NCI-H128 (cell line): ENCODE measurements at regions not wholly inside any gene's neighbourhood (a gene's known extent, or its start where the extent isn't known, plus 50 kb on each side); places are given as distances from the start of the nearest gene placed in this dataset.
"Not testable (repeated sequence)": the region's sequence is repeated elsewhere in the genome, so short reads cannot be mapped to it uniquely, and the experiment has no call there.

ENCODE experiments used
- DNase-seq: peaks from one replicate; lab custom pipeline; 2025; ENCODE audit not compliant: unreplicated experiment; lab: John Stamatoyannopoulos, UW

DNA sequence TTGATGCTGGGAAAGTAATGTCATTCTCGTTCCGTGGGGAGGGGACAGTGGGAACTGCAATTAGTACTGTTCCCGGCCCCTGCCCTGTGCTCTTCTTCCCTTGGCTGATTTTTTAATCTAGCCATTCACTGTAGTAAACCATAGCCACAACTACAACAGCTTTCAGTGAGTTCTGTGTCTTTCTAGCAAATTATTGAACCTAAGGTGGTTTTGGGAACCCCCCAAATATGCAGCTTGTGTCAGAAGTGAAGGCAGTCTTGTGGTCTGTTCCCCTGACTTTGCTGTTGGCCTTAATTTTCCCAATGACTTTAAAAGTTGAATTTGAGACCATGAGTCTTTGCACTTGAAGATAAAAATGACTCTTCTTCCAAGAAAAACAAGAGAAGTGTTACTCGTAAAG lies 114.3 kb upstream of the ETV6 start:
- DNase-seq = no peak

DNA sequence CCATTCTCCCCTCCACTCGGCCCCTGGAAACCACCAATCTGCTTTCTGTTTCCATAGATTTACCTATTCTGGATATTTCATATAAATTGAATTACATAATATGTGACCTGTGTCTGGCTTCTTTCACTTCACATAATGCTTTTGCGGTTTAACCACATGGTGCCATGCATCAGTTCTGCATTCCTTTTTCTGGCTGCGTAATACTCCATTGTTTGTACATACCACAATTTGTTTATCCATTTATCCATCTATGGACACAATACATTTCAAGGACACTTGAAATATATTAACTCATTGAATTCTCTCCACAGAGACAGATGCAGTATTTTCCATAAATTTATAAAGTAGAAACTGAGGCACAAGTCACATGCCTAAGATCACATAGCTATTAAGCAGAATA lies 110.3 kb upstream of the ETV6 start:
- DNase-seq = no peak

DNA sequence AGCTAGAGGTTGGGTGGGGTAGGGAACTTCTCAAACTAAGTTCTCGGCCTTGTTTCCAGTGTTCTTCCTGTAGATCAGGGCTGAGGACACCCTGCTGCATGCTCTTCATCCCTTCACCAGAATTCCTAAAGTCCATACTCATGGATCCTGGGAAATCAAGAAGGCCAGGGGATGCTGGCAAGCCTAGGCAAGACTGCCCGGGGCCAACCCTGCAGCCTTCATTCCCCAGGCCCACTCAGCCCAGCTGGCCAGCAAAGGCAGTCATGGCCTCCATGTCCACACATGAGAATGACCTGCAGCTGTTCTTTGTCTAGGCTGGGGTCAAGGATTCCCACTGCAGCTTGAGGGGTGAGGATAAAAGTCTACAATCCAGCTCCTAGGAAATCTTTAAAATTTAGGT lies 109.3 kb upstream of the ETV6 start:
- DNase-seq = no peak

DNA sequence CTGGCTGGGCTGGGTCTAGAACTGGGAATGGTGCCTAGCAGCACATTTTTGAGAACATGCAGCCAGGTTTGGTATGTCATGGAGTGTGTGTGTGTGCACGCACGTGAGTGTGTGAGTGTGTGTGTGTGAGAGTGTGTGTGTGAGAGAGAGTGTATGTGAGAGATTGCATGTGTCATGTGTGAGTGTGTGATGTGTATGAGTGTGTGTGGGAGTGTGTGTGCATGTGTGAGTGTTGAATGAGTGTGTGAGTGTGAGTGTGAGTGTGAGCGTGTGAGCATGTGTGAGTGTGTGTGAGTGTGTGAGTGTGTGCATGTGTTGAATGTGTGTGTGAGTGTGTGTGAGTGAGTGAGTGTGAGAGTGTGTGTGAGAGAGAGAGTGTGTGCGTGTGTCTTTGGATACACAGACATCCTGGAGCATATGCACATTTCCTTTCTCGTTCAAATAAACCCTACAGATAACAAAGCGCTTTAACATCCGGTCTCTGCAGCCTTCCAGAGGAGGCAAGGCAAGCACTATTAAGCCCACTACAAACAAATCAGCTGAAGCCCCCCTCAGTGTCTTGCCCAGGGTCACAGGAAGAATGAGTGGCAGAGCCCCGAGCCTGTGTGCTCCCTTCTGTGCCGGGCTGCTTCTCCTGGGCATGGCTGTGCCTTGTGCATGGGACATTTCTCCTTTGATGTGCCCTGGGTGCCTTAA lies 108.7 kb upstream of the ETV6 start:
- DNase-seq = no peak

DNA sequence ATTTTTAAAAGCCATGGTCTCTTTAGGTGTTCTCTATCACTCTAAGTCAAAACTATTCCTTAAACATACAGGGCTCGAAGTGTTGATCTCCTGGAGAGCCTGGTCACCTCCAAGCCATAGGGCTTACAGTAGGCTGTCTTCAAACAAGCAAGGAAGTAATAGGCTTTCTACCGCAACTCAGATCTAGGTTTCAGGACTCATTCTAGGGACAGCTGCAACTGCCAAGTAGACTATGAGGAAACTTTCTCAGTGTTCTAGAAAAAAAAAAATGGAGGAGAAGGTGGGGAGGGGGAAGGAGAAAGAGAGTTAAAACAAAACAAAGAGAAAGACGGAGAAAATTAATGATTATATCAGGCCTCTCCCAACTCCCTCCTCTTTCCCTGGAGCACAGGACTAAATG lies 106.9 kb upstream of the ETV6 start:
- DNase-seq = no peak

DNA sequence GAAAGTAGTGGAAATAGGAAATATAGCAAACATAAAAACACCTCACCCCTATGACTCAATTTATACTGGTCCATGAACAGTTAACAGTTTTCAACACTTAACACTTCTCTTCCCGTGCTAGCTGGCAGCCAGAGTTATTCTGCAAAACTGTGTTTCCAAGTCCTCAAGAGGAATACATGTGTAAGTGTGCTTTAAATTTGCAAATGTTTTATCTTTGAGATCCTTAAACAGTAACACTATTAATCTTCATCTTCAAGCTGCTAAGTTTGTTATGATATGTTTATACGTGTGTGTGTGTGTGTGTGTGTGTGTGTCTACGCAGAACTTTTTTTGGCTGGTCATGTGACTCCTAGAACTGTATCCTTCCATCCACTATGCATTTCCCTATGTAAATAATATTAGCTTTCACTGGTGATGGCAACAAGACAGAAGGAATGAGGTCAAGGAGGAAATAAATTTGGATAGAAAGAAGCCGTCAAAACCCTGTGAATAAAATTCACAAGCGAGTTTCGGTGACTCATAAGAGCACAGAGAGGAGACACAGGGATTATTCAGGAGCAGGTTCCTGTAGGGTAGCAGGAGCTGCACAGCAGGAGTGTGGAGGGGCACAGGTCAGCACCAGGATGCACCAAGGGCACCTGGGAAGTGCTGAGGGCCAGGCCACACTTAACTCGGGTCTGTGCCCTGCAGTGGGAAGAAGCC lies 105.9 kb upstream of the ETV6 start:
- no peak for DNase-seq

DNA sequence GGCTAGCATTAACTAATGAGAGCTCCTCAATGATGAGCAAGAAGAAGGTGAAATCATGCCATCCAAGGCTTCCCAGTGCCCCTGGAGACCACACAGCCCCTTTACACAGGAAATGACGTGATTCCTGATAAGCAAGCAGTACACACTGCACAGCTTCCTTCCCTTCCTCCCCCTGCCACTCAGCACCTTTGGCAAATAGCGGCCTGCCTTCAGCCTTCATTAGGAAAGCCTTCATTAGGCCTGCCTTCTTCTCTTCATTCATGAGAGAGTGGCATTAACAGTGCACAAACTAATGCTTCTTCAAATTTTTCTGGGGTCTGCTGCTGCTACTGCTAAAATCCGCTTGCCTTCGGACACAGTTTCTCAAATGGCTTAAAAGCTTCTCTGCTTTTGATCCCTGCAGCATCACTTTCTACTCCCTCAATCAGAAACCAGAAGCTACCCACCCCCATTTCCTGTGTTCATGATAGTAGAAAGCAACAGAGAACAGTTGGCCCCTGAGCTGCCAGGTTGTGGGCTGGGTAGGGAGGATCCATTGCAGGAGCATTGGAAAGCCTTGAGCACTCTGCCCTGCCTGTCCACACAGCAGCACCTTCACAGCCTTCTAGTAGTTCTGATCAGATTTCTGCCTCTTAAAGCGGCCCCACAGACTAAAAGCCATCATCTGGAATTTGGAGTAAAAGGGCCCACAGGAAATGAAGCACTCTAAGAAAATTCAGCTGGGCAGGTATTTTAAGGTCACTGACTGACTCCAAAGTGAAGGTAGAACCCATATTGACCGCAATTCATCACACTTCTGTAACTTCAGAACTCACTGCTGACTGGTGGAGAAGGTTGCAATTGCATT lies 103.8 kb upstream of the ETV6 start:
- no peak for DNase-seq

DNA sequence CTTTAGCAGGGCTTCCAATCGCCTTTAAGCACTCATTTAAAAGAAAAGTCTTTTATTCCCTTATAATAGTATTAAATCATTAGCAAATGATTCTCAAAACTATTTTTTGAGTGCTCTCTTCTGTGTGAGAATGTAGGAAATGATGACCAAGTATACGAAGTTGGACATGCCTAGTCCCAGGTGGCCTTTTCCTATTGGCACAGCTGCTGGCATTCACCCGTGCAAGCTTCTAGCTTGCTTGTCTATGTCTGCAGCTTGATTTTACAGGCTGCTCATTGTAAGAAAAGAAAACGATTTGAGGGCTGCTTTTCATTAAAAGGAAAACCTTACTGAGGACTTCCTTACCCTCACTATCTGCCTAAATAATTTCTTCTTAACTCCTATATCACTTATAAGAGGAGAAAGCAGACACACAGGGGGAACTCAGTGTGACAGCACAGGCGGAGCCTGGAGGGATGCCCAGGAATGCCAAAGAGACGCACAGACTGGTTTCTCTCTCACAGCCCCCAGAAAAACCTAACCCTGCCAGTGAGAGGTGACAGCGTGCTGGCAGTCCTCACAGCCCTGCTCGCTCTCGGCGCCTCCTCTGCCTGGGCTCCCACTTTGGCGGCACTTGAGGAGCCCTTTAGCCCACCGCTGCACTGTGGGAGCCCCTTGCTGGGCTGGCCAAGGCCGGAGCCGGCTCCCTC lies 102.7 kb upstream of the ETV6 start:
- DNase-seq = not testable (repeated sequence)

DNA sequence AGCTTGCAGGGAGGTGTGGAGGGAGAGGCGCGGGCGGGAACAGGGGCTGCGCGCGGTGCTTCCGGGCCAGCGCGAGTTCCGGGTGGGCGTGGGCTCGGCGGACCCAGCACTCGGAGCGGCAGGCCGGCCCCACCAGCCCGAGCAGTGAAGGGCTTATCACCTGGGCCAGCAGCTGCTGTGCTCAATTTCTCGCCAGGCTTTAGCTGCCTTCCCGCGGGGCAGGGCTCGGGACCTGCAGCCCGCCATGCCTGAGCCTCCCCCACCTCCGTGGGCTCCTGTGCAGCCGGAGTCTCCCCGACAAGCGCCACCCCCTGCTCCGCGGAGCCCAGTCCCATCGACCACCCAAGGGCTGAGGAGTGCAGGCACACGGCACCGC lies 102.2 kb upstream of the ETV6 start:
- not testable (repeated sequence) for DNase-seq

DNA sequence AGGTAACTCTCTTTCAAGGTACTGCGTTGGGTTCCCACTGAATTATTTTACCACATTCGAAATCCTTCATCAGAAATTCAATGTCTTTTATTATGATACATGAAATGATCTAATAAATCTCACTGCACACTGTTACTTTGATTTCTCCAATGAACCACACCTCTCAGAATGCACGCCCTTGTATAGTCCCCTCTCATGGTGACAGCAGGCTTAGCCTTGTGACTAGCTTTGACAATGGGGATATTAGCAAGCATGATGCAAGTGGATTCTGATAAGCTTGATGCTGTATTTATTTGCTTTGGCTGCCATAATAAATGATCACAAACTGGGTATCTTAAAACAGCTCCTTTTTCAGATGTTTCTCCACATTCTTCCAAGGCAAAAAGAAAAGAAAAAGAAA lies 100.4 kb upstream of the ETV6 start:
- DNase-seq = no peak

DNA sequence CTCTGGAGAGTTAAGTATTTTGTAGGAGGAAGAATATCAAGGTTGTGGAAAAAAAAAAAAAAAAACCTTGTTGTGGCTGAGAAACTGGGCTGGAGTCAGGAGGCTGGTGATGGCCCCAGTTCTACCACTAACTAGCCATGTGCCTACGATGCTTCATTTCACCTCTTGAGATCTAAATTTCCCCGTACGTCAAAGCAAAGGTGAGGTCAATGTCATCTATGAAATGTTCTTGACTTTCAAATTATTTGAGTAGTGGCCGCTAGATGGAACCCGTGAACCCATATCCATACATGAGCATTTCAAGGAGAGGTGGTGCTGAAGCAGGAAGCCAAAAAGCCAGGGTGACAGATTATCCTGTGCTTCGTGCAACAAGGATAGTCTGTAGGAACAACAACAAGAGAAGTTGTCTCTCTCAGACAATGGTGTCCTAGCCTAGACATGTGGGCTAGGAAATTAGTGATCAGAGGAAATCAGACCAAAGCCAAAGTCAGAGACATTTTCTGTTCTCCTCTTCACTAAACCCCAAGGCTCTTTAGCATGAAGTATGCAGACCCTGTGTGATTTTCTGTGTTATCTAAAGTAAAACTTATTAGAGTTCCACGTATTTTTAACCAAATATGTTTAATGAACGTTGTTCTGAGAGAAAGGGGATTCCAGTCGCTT lies 95.5 kb upstream of the ETV6 start:
- peak; percentile 26 for DNase-seq

DNA sequence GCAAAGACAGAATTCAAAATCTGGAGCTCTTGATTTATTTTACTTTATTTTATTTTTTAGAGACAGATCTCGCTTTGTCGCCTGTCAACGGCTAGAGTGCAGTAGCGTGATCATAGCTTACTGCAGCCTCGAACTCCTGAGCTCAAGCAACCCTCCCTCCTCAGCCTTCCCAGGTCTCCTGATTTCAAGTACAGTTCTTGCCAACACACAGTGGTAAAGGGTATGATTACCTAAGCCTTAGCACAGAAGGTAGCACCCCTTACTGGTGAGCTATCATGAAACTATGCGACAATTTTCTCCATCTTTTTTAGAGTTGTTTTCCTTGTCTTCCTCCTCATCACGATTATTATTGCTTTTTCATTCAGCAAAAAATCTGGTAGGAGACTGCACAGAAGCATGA lies 94.3 kb upstream of the ETV6 start:
- DNase-seq = no peak

DNA sequence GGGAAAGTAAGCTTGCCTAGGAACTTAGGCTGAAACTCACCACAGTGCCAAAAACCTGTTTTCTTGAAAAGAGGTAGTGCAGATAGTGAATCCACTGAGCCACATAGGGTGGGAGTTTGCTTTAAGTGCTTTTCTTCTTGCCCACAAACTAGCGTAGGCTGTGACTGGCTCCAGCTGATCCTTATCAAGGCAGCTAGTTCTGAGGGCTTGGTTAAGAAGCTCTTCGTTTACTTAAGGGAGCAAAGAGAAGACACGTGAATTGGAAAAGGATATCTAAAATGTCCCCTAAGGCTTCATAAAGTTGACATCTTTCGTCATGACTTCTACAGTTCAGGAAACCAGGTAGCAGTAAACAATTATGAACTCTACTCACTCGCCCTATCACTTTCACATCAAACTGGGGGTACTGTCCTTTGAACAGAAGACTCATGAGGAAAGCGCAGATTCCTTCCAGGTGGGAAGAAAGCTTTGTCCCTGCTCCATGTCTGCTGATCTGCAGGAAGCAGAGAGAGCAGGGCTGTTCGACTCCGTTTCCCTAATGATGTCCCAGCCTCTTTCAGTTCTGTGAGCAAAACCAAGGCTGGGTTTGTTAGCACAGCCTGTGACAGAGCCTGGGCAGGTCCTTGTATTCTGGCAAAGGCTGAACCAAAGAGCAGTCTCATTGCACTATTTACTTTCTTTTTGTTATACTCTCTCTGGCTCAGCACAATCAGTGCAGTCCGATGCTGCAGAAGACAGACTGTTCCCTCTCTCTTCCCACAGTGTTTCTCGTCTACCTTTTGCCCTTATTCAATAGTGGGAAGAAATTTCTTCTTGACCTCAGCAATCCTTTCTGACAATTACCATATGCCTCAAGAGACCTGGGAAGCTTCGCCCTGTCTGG lies 93.5 kb upstream of the ETV6 start:
- DNase-seq = no peak

DNA sequence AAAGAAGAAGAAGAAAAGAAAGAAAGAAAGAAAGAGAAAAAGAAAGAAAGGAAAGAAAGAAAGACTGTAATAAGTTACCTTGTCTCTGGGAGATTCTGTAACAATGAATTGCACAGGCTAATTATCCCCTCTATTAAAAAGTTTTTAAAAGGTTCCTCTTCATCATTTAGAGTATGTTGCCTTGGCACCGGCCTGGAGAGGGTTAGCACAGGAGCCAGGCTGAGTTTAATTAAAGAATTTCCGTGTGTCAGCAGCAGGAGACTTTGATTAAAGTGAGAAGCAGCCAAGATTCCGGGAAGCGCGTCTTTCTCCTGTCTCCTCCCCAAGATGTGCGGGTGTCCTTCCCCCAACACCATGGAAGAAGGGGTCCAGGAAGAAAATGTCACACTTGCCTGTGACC lies 92.8 kb upstream of the ETV6 start:
- no peak for DNase-seq

DNA sequence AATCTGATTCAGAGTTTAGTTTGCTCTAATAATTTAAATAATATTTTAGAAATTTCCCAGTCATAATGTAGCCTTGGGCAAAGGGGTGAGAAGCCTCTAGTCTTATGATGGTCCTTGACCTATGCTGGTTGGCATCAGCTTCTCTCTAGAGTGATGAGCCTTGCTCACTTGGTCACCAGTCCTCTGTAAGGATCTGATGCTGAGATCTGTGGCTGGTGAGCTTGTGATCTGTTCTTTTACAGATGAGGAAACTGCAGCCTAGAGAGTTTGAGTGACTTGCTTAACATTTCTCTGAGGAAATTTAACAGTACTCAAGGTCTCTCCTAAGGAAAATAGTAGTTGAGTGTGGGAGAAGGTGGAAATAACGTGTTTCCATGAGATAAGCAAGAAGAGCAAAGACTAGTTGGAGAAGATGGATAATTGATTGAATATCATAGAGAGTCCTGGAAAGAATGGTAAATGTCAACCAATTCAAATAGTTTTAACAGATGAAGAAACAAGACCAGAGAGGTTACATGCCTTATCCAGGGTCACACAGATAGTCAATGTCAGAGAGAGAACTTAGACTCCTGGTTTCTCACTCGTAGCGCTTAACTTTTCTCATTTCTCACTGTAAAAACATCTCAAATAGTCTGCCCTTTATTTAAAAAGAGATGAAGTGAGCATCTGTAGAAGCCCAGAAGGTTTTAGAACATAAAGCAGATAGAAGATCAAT lies 89.7 kb upstream of the ETV6 start:
- DNase-seq = no peak

DNA sequence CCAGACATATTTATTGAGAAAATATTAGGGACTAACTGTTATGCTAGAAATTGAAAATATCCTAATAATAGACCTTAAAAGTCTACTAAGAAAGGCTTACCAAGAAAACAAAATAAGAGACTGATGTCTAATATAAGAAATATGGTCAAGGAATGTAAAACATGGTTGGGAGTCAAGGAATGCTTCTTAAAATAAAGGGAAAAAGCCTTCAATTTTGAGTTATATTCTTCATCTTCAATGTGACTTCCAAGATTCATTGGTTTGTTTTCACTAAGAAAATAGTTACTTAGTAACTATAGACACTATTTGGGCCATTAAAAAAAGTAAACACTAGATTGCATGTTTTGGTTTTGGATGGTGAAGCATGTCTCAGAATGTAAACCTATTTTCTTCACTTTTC lies 88.1 kb upstream of the ETV6 start:
- no peak for DNase-seq

DNA sequence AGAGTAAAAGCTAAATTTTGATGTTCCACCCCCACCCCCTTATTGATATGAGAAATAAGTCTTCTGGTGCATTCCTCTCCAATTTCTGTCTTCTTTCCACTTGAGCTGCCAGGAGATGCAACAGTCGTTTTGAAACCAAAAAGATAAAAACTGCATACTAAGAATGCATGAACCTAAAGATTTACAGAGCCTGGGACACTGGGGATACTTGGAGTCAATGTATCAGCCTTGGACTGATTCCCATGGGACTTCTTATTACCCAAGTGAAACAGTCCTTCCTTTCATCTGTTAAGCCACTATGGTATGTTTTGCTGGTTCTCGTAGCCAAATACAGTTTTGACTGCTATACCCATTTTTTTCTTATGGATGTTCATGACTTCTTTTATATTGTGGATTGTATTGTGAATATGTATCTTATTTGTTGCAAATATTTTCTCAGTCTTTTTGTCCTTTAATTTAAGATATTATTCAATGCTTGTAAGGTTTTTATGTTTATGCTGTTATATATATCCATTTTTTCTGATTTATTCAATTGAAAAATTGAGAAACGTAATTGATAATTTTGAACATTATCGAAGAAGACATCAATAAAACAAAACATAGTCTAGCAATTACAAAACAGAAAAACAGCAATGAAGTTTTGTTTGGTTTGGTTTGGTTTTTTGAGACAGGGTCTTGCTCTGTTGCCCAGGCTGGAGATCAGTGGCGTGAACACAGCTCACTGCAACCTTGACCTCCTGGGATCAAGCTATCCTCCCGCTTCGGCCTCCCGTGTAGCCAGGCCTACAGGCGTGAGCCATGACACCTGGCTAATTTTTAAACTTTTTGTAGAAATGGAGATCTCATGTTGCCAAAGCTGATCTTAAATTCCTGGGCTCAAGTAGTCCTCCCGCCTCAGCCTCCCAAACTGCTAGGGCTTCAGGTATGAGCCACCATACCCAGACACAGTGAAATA lies 85.4 kb upstream of the ETV6 start:
- DNase-seq = no peak

DNA sequence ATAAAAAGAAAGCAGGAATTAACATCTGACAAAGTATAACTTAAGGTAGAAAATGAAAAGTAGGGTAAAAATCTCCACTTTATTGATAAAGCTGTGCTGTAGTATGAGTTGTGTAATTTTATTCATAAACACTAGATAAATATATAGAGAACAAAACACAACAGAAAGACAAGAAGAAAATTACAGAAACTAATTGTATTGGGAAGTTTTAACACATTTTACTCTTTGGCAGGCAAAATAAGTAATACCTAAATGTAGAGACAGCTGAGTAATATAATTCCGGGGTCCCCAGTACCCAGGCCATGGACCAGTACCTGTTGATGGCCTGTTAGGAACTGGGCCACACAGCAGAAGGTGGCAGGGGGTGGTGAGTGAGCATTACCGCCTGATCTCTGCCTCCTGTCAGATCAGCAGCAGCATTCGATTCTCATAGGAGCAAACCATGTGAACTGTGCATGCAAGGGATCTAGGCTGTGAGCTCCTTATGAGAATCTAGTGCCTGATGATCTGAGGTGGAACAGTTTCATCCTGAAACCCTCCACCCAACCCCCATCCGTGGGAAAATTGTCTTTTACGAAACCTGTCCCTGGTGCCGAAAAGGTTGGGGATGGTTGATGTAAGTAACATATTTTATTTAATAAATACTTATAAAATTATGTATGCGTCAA lies 84.4 kb upstream of the ETV6 start:
- DNase-seq = no peak
